Stimulated activated CD4-positive, alpha-beta T cell treated with anti-CD3 and anti-CD28 coated beads, Interleukin-15, amount 100 ng/mL, for 24 hours (primary cell): ENCODE measurements at regions not wholly inside any gene's neighbourhood (a gene's known extent, or its start where the extent isn't known, plus 50 kb on each side); places are given as distances from the start of the nearest gene placed in this dataset.
"Not testable (repeated sequence)": the region's sequence is repeated elsewhere in the genome, so short reads cannot be mapped to it uniquely, and the experiment has no call there.

Source experiments
- DNase-seq: peaks from one replicate; pipeline ENCODE4 v3.0.0-alpha.2; 2020

- no peak for DNase-seq
These were observed 843.8 kb upstream of the SPRY2 start for GRCh38 chr13:81184556-81185265.

GRCh38 chr13:81172603-81173002 is 831.7 kb upstream of the SPRY2 start:
- DNase-seq = no peak

- DNase-seq = no peak
These were observed 830.2 kb upstream of the SPRY2 start for GRCh38 chr13:81171065-81171647.

GRCh38 chr13:81163823-81164222 is 822.9 kb upstream of the SPRY2 start:
- DNase-seq = not testable (repeated sequence)

- DNase-seq = no peak
These were observed 812.6 kb upstream of the SPRY2 start for GRCh38 chr13:81153478-81153877.

GRCh38 chr13:81148822-81149221 is 807.9 kb upstream of the SPRY2 start:
- DNase-seq = no peak

GRCh38 chr13:81146576-81146975 is 805.6 kb upstream of the SPRY2 start:
- not testable (repeated sequence) for DNase-seq

- DNase-seq = no peak
These were observed 801.5 kb upstream of the SPRY2 start for GRCh38 chr13:81142306-81142999.

- DNase-seq = no peak
These were observed 799.7 kb upstream of the SPRY2 start for GRCh38 chr13:81140675-81141074.

- no peak for DNase-seq
These were observed 799.1 kb upstream of the SPRY2 start for GRCh38 chr13:81139987-81140386.

- DNase-seq = no peak
These were observed 797.5 kb upstream of the SPRY2 start for GRCh38 chr13:81138353-81138980.

- no peak for DNase-seq
These were observed 792.1 kb upstream of the SPRY2 start for GRCh38 chr13:81133066-81133465.

- DNase-seq = no peak
These were observed 776.5 kb upstream of the SPRY2 start for GRCh38 chr13:81117416-81117815.

GRCh38 chr13:81116461-81117282 is 775.7 kb upstream of the SPRY2 start:
- no peak for DNase-seq

- no peak for DNase-seq
These were observed 768.1 kb upstream of the SPRY2 start for GRCh38 chr13:81109026-81109425.

GRCh38 chr13:81106348-81106747 is 765.4 kb upstream of the SPRY2 start:
- DNase-seq = no peak

GRCh38 chr13:81104035-81104715 is 763.2 kb upstream of the SPRY2 start:
- no peak for DNase-seq

GRCh38 chr13:81102066-81102465 is 761.1 kb upstream of the SPRY2 start:
- DNase-seq = not testable (repeated sequence)

- DNase-seq = no peak
These were observed 748.6 kb upstream of the SPRY2 start for GRCh38 chr13:81089371-81090157.

GRCh38 chr13:81080911-81081454 is 740.1 kb upstream of the SPRY2 start:
- no peak for DNase-seq

GRCh38 chr13:81078048-81078447 is 737.1 kb upstream of the SPRY2 start:
- DNase-seq = no peak
